ENCODE measurements at regions not wholly inside any gene's neighbourhood (a gene's known extent, or its start where the extent isn't known, plus 50 kb on each side); places are given as distances from the start of the nearest gene placed in this dataset.
"Not testable (repeated sequence)": the region's sequence is repeated elsewhere in the genome, so short reads cannot be mapped to it uniquely, and the experiment has no call there.

GRCh38 chr10:78438907-78439809, 405.5 kb downstream of the RPS24 start:
- no peaks in the 10 kb centered on the region for H3K27me3 ChIP-seq (ENCODE audit: control insufficient read depth, insufficient read depth, low read length)
- no peaks in the 10 kb centered on the region for H3K36me3 ChIP-seq (replicated peaks; ENCODE audit: control insufficient read depth, insufficient read depth, low read length)
- DNase-seq: no peak

GRCh38 chr10:78441010-78441409, 407.3 kb downstream of the RPS24 start:
- no peaks in the 10 kb centered on the region for H3K27me3 ChIP-seq (ENCODE audit: control insufficient read depth, insufficient read depth, low read length)
- DNase-seq: no peak
- H3K4me3 ChIP-seq (ENCODE audit: insufficient read depth, low read depth, low read length): no peak overlapping the region

More at GRCh38 chr10:78438907-78439809, 405.5 kb downstream of the RPS24 start:
- H3K4me3 ChIP-seq (ENCODE audit: insufficient read depth, low read depth, low read length): no peak overlapping the region

GRCh38 chr10:78441694-78442093, 408.0 kb downstream of the RPS24 start:
- Histone ChIP-seq H3K4me3 (ENCODE audit: insufficient read depth, low read depth, low read length) (no peak overlapping the region), H3K36me3 (replicated peaks; ENCODE audit: control insufficient read depth, insufficient read depth, low read length) (no peaks in the 10 kb centered on the region), H3K27me3 (ENCODE audit: control insufficient read depth, insufficient read depth, low read length) (no peaks in the 10 kb centered on the region)
- no peak for DNase-seq

More at GRCh38 chr10:78441010-78441409, 407.3 kb downstream of the RPS24 start:
- no peaks in the 10 kb centered on the region for H3K36me3 ChIP-seq (replicated peaks; ENCODE audit: control insufficient read depth, insufficient read depth, low read length)

- no peaks in the 10 kb centered on the region for H3K36me3 ChIP-seq (replicated peaks; ENCODE audit: control insufficient read depth, insufficient read depth, low read length)
- H3K27me3 ChIP-seq (ENCODE audit: control insufficient read depth, insufficient read depth, low read length): no peaks in the 10 kb centered on the region
- no peak for DNase-seq
- no peak overlapping the region for H3K4me3 ChIP-seq (ENCODE audit: insufficient read depth, low read depth, low read length)
Observed at GRCh38 chr10:78442836-78443550, 409.3 kb downstream of the RPS24 start.

GRCh38 chr10:78443900-78444571, 410.4 kb downstream of the RPS24 start:
- Histone ChIP-seq H3K27me3 (ENCODE audit: control insufficient read depth, insufficient read depth, low read length) (no peaks in the 10 kb centered on the region), H3K4me3 (ENCODE audit: insufficient read depth, low read depth, low read length) (no peak overlapping the region), H3K36me3 (replicated peaks; ENCODE audit: control insufficient read depth, insufficient read depth, low read length) (no peaks in the 10 kb centered on the region)
- no peak for DNase-seq

GRCh38 chr10:78444741-78445140, 411.1 kb downstream of the RPS24 start:
- H3K36me3 ChIP-seq (replicated peaks; ENCODE audit: control insufficient read depth, insufficient read depth, low read length); DNase-seq; H3K27me3 ChIP-seq (ENCODE audit: control insufficient read depth, insufficient read depth, low read length); H3K4me3 ChIP-seq (ENCODE audit: insufficient read depth, low read depth, low read length): not testable (repeated sequence)

GRCh38 chr10:78445308-78445707, 411.6 kb downstream of the RPS24 start:
- no peaks in the 10 kb centered on the region for H3K36me3 ChIP-seq (replicated peaks; ENCODE audit: control insufficient read depth, insufficient read depth, low read length)
- H3K4me3 ChIP-seq (ENCODE audit: insufficient read depth, low read depth, low read length): no peak overlapping the region
- no peaks in the 10 kb centered on the region for H3K27me3 ChIP-seq (ENCODE audit: control insufficient read depth, insufficient read depth, low read length)
- DNase-seq: no peak

GRCh38 chr10:78448470-78448869, 414.8 kb downstream of the RPS24 start:
- Histone ChIP-seq H3K4me3 (ENCODE audit: insufficient read depth, low read depth, low read length) (no peak overlapping the region), H3K27me3 (ENCODE audit: control insufficient read depth, insufficient read depth, low read length) (no peaks in the 10 kb centered on the region), H3K36me3 (replicated peaks; ENCODE audit: control insufficient read depth, insufficient read depth, low read length) (no peaks in the 10 kb centered on the region)
- no peak for DNase-seq

- Histone ChIP-seq H3K36me3 (replicated peaks; ENCODE audit: control insufficient read depth, insufficient read depth, low read length) (no peaks in the 10 kb centered on the region), H3K4me3 (ENCODE audit: insufficient read depth, low read depth, low read length) (no peak overlapping the region), H3K27me3 (ENCODE audit: control insufficient read depth, insufficient read depth, low read length) (no peaks in the 10 kb centered on the region)
- DNase-seq: no peak
Observed at GRCh38 chr10:78448994-78449418, 415.3 kb downstream of the RPS24 start.

- Histone ChIP-seq H3K27me3 (ENCODE audit: control insufficient read depth, insufficient read depth, low read length) (no peaks in the 10 kb centered on the region), H3K36me3 (replicated peaks; ENCODE audit: control insufficient read depth, insufficient read depth, low read length) (no peaks in the 10 kb centered on the region), H3K4me3 (ENCODE audit: insufficient read depth, low read depth, low read length) (no peak overlapping the region)
- DNase-seq: no peak
Observed at GRCh38 chr10:78449554-78449953, 415.9 kb downstream of the RPS24 start.

GRCh38 chr10:78450239-78450638, 416.6 kb downstream of the RPS24 start:
- no peak for DNase-seq
- Histone ChIP-seq H3K27me3 (ENCODE audit: control insufficient read depth, insufficient read depth, low read length) (peaks cover 2% of the 10 kb centered on the region; the same call in 1 of the 2 replicates), H3K36me3 (replicated peaks; ENCODE audit: control insufficient read depth, insufficient read depth, low read length) (no peaks in the 10 kb centered on the region), H3K4me3 (ENCODE audit: insufficient read depth, low read depth, low read length) (no peak overlapping the region)

- H3K36me3 ChIP-seq (replicated peaks; ENCODE audit: control insufficient read depth, insufficient read depth, low read length): no peaks in the 10 kb centered on the region
- DNase-seq: no peak
- no peak overlapping the region for H3K4me3 ChIP-seq (ENCODE audit: insufficient read depth, low read depth, low read length)
Observed at GRCh38 chr10:78450807-78451485, 417.3 kb downstream of the RPS24 start.

GRCh38 chr10:78451592-78451991, 417.9 kb downstream of the RPS24 start:
- H3K4me3 ChIP-seq (ENCODE audit: insufficient read depth, low read depth, low read length): no peak overlapping the region
- no peaks in the 10 kb centered on the region for H3K36me3 ChIP-seq (replicated peaks; ENCODE audit: control insufficient read depth, insufficient read depth, low read length)
- peaks cover 2% of the 10 kb centered on the region; the same call in 1 of the 2 replicates for H3K27me3 ChIP-seq (ENCODE audit: control insufficient read depth, insufficient read depth, low read length)
- no peak for DNase-seq

More at GRCh38 chr10:78450807-78451485, 417.3 kb downstream of the RPS24 start:
- peaks cover 2% of the 10 kb centered on the region; the same call in 1 of the 2 replicates for H3K27me3 ChIP-seq (ENCODE audit: control insufficient read depth, insufficient read depth, low read length)

- no peak overlapping the region for H3K4me3 ChIP-seq (ENCODE audit: insufficient read depth, low read depth, low read length)
- H3K36me3 ChIP-seq (replicated peaks; ENCODE audit: control insufficient read depth, insufficient read depth, low read length): no peaks in the 10 kb centered on the region
- DNase-seq: no peak
- peaks cover 2% of the 10 kb centered on the region for H3K27me3 ChIP-seq (ENCODE audit: control insufficient read depth, insufficient read depth, low read length)
Observed at GRCh38 chr10:78454123-78454645, 420.5 kb downstream of the RPS24 start.

All from H7 (cell line).